ENCODE measurements at regions not wholly inside any gene's neighbourhood (a gene's known extent, or its start where the extent isn't known, plus 50 kb on each side); places are given as distances from the start of the nearest gene placed in this dataset.

GRCh38 chr2:239865059-239865639 lies 160.0 kb downstream of the NDUFA10 start:
- no peak for DNase-seq

- DNase-seq, result no peak
These were observed 160.7 kb downstream of the NDUFA10 start for GRCh38 chr2:239864247-239865058.

- no peak for DNase-seq
These were observed 162.5 kb downstream of the NDUFA10 start for GRCh38 chr2:239862613-239863012.

GRCh38 chr2:239858179-239858578 lies 167.0 kb downstream of the NDUFA10 start:
- DNase-seq, result no peak

GRCh38 chr2:239857591-239857990 lies 167.6 kb downstream of the NDUFA10 start:
- no peak for DNase-seq

- no peak for DNase-seq
These were observed 168.4 kb downstream of the NDUFA10 start for GRCh38 chr2:239856620-239857285.

GRCh38 chr2:239855863-239856587 lies 169.1 kb downstream of the NDUFA10 start:
- no peak for DNase-seq

GRCh38 chr2:239854596-239854995 lies 170.5 kb downstream of the NDUFA10 start:
- DNase-seq, result no peak

GRCh38 chr2:239853706-239854327 lies 171.3 kb downstream of the NDUFA10 start:
- DNase-seq, result no peak

GRCh38 chr2:239853121-239853520 lies 172.0 kb downstream of the NDUFA10 start:
- no peak for DNase-seq

GRCh38 chr2:239852272-239852671 lies 172.9 kb downstream of the NDUFA10 start:
- no peak for DNase-seq

- DNase-seq, result no peak
These were observed 178.1 kb downstream of the NDUFA10 start for GRCh38 chr2:239846789-239847676.

GRCh38 chr2:239845968-239846367 lies 179.2 kb downstream of the NDUFA10 start:
- no peak for DNase-seq

GRCh38 chr2:239839306-239839705 lies 185.8 kb downstream of the NDUFA10 start:
- no peak for DNase-seq

- DNase-seq, result no peak
These were observed 188.9 kb downstream of the NDUFA10 start for GRCh38 chr2:239836021-239836765.

GRCh38 chr2:239835056-239835455 lies 190.1 kb downstream of the NDUFA10 start:
- DNase-seq, result no peak

GRCh38 chr2:239834143-239834542 lies 191.0 kb downstream of the NDUFA10 start:
- no peak for DNase-seq

GRCh38 chr2:239833269-239834109 lies 191.7 kb downstream of the NDUFA10 start:
- DNase-seq, result no peak

- DNase-seq, result no peak
These were observed 192.5 kb downstream of the NDUFA10 start for GRCh38 chr2:239832490-239833268.
